ENCODE measurements at regions not wholly inside any gene's neighbourhood (a gene's known extent, or its start where the extent isn't known, plus 50 kb on each side); places are given as distances from the start of the nearest gene placed in this dataset.

DNA sequence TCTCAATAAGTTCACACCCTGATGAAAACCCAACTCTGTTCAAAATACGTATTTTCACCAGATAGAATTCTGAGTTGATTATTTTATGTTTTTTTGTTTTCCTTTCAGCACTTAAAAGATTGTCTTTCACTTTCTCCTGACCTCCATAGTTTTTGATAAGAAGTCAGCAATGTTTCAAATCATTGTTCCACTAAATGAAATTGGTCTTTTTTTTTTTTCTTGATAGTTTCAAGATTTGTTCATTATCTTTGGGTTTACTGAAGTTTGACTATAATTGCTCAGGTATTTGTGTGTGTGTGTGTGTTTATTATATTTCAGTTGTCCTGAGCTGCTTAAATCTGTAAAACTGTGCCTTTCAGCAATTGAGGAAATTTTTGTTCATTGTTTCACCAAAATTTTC, 498.7 kb downstream of the TLE1 start:
- TF ChIP-seq POLR2A (IDR thresholded peaks at IDR 0.05): no peak
- TF ChIP-seq, protein P1, sequence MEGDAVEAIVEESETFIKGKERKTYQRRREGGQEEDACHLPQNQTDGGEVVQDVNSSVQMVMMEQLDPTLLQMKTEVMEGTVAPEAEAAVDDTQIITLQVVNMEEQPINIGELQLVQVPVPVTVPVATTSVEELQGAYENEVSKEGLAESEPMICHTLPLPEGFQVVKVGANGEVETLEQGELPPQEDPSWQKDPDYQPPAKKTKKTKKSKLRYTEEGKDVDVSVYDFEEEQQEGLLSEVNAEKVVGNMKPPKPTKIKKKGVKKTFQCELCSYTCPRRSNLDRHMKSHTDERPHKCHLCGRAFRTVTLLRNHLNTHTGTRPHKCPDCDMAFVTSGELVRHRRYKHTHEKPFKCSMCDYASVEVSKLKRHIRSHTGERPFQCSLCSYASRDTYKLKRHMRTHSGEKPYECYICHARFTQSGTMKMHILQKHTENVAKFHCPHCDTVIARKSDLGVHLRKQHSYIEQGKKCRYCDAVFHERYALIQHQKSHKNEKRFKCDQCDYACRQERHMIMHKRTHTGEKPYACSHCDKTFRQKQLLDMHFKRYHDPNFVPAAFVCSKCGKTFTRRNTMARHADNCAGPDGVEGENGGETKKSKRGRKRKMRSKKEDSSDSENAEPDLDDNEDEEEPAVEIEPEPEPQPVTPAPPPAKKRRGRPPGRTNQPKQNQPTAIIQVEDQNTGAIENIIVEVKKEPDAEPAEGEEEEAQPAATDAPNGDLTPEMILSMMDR (IDR thresholded peaks at IDR 0.05): no peak
